ENCODE measurements at regions not wholly inside any gene's neighbourhood (a gene's known extent, or its start where the extent isn't known, plus 50 kb on each side); places are given as distances from the start of the nearest gene placed in this dataset.

- ATAC-seq = no peak
- Mint-ChIP-seq H3K4me1 (ENCODE audit: low read depth) (no peaks in the 10 kb centered on the region), H3K9me3 (no peaks in the 10 kb centered on the region), H3K4me3 (no peak overlapping the region), H3K36me3 (ENCODE audit: insufficient read depth) (no peaks in the 10 kb centered on the region), H3K27me3 (ENCODE audit: low read depth) (no peaks in the 10 kb centered on the region)
- no peak for DNase-seq
These were observed 1504.6 kb upstream of the CDH9 start for GRCh38 chr5:28542987-28543386.

- Mint-ChIP-seq H3K9me3 (peaks cover 24% of the 10 kb centered on the region), H3K4me1 (ENCODE audit: low read depth) (no peaks in the 10 kb centered on the region), H3K4me3 (no peak overlapping the region), H3K27me3 (ENCODE audit: low read depth) (no peaks in the 10 kb centered on the region), H3K36me3 (ENCODE audit: insufficient read depth) (no peaks in the 10 kb centered on the region)
- ATAC-seq (no peak), DNase-seq (no peak)
These were observed 1485.7 kb upstream of the CDH9 start for GRCh38 chr5:28523888-28524635.

GRCh38 chr5:28523416-28523815 is 1485.0 kb upstream of the CDH9 start:
- ATAC-seq = no peak
- no peak overlapping the region for H3K4me3 Mint-ChIP-seq
- peaks cover 21% of the 10 kb centered on the region for H3K9me3 Mint-ChIP-seq
- no peaks in the 10 kb centered on the region for H3K36me3 Mint-ChIP-seq (ENCODE audit: insufficient read depth)
- DNase-seq = no peak
- H3K4me1 Mint-ChIP-seq (ENCODE audit: low read depth) = no peaks in the 10 kb centered on the region
- no peaks in the 10 kb centered on the region for H3K27me3 Mint-ChIP-seq (ENCODE audit: low read depth)

GRCh38 chr5:28517691-28518090 is 1479.3 kb upstream of the CDH9 start:
- no peaks in the 10 kb centered on the region for H3K27me3 Mint-ChIP-seq (ENCODE audit: low read depth)
- peaks cover 18% of the 10 kb centered on the region for H3K9me3 Mint-ChIP-seq
- no peak overlapping the region for H3K4me3 Mint-ChIP-seq
- H3K36me3 Mint-ChIP-seq (ENCODE audit: insufficient read depth) = no peaks in the 10 kb centered on the region
- H3K4me1 Mint-ChIP-seq (ENCODE audit: low read depth) = no peaks in the 10 kb centered on the region
- no peak for ATAC-seq
- DNase-seq = no peak

- H3K27me3 Mint-ChIP-seq (ENCODE audit: low read depth) = no peaks in the 10 kb centered on the region
- H3K4me1 Mint-ChIP-seq (ENCODE audit: low read depth) = no peaks in the 10 kb centered on the region
- no peak for DNase-seq
- no peaks in the 10 kb centered on the region for H3K36me3 Mint-ChIP-seq (ENCODE audit: insufficient read depth)
- peaks cover 18% of the 10 kb centered on the region for H3K9me3 Mint-ChIP-seq
- ATAC-seq = no peak
- no peak overlapping the region for H3K4me3 Mint-ChIP-seq
These were observed 1478.3 kb upstream of the CDH9 start for GRCh38 chr5:28516722-28517121.

GRCh38 chr5:28512648-28513047 is 1474.3 kb upstream of the CDH9 start:
- no peaks in the 10 kb centered on the region for H3K4me1 Mint-ChIP-seq (ENCODE audit: low read depth)
- DNase-seq (no peak), ATAC-seq (no peak)
- H3K4me3 Mint-ChIP-seq = no peak overlapping the region
- H3K36me3 Mint-ChIP-seq (ENCODE audit: insufficient read depth) = no peaks in the 10 kb centered on the region
- no peaks in the 10 kb centered on the region for H3K27me3 Mint-ChIP-seq (ENCODE audit: low read depth)
- H3K9me3 Mint-ChIP-seq = peaks cover 5% of the 10 kb centered on the region

GRCh38 chr5:28505121-28505520 is 1466.7 kb upstream of the CDH9 start:
- Mint-ChIP-seq H3K9me3 (peaks cover 4% of the 10 kb centered on the region), H3K4me1 (ENCODE audit: low read depth) (no peaks in the 10 kb centered on the region), H3K36me3 (ENCODE audit: insufficient read depth) (no peaks in the 10 kb centered on the region), H3K4me3 (no peak overlapping the region), H3K27me3 (ENCODE audit: low read depth) (no peaks in the 10 kb centered on the region)
- ATAC-seq (no peak), DNase-seq (no peak)

- H3K27me3 Mint-ChIP-seq (ENCODE audit: low read depth) = no peaks in the 10 kb centered on the region
- no peaks in the 10 kb centered on the region for H3K4me1 Mint-ChIP-seq (ENCODE audit: low read depth)
- H3K36me3 Mint-ChIP-seq (ENCODE audit: insufficient read depth) = no peaks in the 10 kb centered on the region
- ATAC-seq = no peak
- no peak overlapping the region for H3K4me3 Mint-ChIP-seq
- no peak for DNase-seq
- H3K9me3 Mint-ChIP-seq = peaks cover 4% of the 10 kb centered on the region
These were observed 1462.1 kb upstream of the CDH9 start for GRCh38 chr5:28500511-28500910.

- no peaks in the 10 kb centered on the region for H3K36me3 Mint-ChIP-seq (ENCODE audit: insufficient read depth)
- no peaks in the 10 kb centered on the region for H3K27me3 Mint-ChIP-seq (ENCODE audit: low read depth)
- DNase-seq = no peak
- ATAC-seq = no peak
- no peaks in the 10 kb centered on the region for H3K4me1 Mint-ChIP-seq (ENCODE audit: low read depth)
- peaks cover 4% of the 10 kb centered on the region for H3K9me3 Mint-ChIP-seq
- H3K4me3 Mint-ChIP-seq = no peak overlapping the region
These were observed 1461.4 kb upstream of the CDH9 start for GRCh38 chr5:28499766-28500290.

GRCh38 chr5:28495876-28496275 is 1457.5 kb upstream of the CDH9 start:
- peaks cover 23% of the 10 kb centered on the region for H3K9me3 Mint-ChIP-seq
- no peaks in the 10 kb centered on the region for H3K36me3 Mint-ChIP-seq (ENCODE audit: insufficient read depth)
- ATAC-seq = no peak
- H3K4me3 Mint-ChIP-seq = no peak overlapping the region
- no peaks in the 10 kb centered on the region for H3K27me3 Mint-ChIP-seq (ENCODE audit: low read depth)
- no peaks in the 10 kb centered on the region for H3K4me1 Mint-ChIP-seq (ENCODE audit: low read depth)
- no peak for DNase-seq

GRCh38 chr5:28493456-28493855 is 1455.1 kb upstream of the CDH9 start:
- DNase-seq (no peak), ATAC-seq (no peak)
- Mint-ChIP-seq H3K4me1 (ENCODE audit: low read depth) (no peaks in the 10 kb centered on the region), H3K36me3 (ENCODE audit: insufficient read depth) (no peaks in the 10 kb centered on the region), H3K4me3 (no peak overlapping the region), H3K27me3 (ENCODE audit: low read depth) (no peaks in the 10 kb centered on the region), H3K9me3 (peaks cover 30% of the 10 kb centered on the region)

- DNase-seq (no peak), ATAC-seq (no peak)
- Mint-ChIP-seq H3K27me3 (ENCODE audit: low read depth) (no peaks in the 10 kb centered on the region), H3K9me3 (peaks cover 35% of the 10 kb centered on the region), H3K4me3 (no peak overlapping the region), H3K36me3 (ENCODE audit: insufficient read depth) (no peaks in the 10 kb centered on the region), H3K4me1 (ENCODE audit: low read depth) (no peaks in the 10 kb centered on the region)
These were observed 1450.4 kb upstream of the CDH9 start for GRCh38 chr5:28488752-28489151.

- DNase-seq = no peak
- Mint-ChIP-seq H3K27me3 (ENCODE audit: low read depth) (no peaks in the 10 kb centered on the region), H3K4me1 (ENCODE audit: low read depth) (no peaks in the 10 kb centered on the region), H3K36me3 (ENCODE audit: insufficient read depth) (no peaks in the 10 kb centered on the region), H3K9me3 (peaks cover 11% of the 10 kb centered on the region), H3K4me3 (no peak overlapping the region)
- no peak for ATAC-seq
These were observed 1445.1 kb upstream of the CDH9 start for GRCh38 chr5:28483327-28484025.

GRCh38 chr5:28473531-28474107 is 1435.2 kb upstream of the CDH9 start:
- H3K27me3 Mint-ChIP-seq (ENCODE audit: low read depth) = no peaks in the 10 kb centered on the region
- no peak for ATAC-seq
- no peak for DNase-seq
- no peaks in the 10 kb centered on the region for H3K36me3 Mint-ChIP-seq (ENCODE audit: insufficient read depth)
- H3K4me3 Mint-ChIP-seq = no peak overlapping the region
- no peaks in the 10 kb centered on the region for H3K4me1 Mint-ChIP-seq (ENCODE audit: low read depth)
- peaks cover 8% of the 10 kb centered on the region for H3K9me3 Mint-ChIP-seq

- H3K4me1 Mint-ChIP-seq (ENCODE audit: low read depth) = no peaks in the 10 kb centered on the region
- H3K9me3 Mint-ChIP-seq = peaks cover 12% of the 10 kb centered on the region
- H3K27me3 Mint-ChIP-seq (ENCODE audit: low read depth) = no peaks in the 10 kb centered on the region
- H3K4me3 Mint-ChIP-seq = no peak overlapping the region
- no peaks in the 10 kb centered on the region for H3K36me3 Mint-ChIP-seq (ENCODE audit: insufficient read depth)
- DNase-seq (no peak), ATAC-seq (no peak)
These were observed 1429.8 kb upstream of the CDH9 start for GRCh38 chr5:28468166-28468565.

Data from activated T-cell treated with anti-CD3 and anti-CD28 coated beads, Interleukin-2, amount 50 U/mL, for 4 hours (primary cell).